MM.1S (cell line): ENCODE measurements at regions not wholly inside any gene's neighbourhood (a gene's known extent, or its start where the extent isn't known, plus 50 kb on each side); places are given as distances from the start of the nearest gene placed in this dataset.

ENCODE experiments used
- DNase-seq: peaks from one replicate; pipeline ENCODE4 v3.0.0-alpha.2; 2015
- H2AFZ ChIP-seq: fragments of 300-600 bp; sonication (generic); 2 replicates; pipeline ENCODE4 v1.6.0; 2016; ENCODE audit warnings: antibody characterized with exemption, low read length
- H3F3A ChIP-seq: fragments of 300-600 bp; sonication (generic); 2 replicates; pipeline ENCODE4 v1.6.1; 2016; ENCODE audit warnings: mild to moderate bottlenecking, antibody characterized with exemption, low read length, moderate library complexity, mixed read lengths; ENCODE audit not compliant: insufficient read depth
- H3K27ac ChIP-seq: fragments of 300-600 bp; sonication (generic); 2 replicates; pipeline ENCODE4 v1.5.1; 2016; ENCODE audit warnings: mild to moderate bottlenecking, low read length
- H3K27me3 ChIP-seq: fragments of 300-600 bp; sonication (generic); replicated peaks from 2 replicates; pipeline ENCODE4 v1.6.0; 2016; ENCODE audit warnings: low read length; ENCODE audit not compliant: insufficient read depth
- H3K36me3 ChIP-seq: fragments of 300-600 bp; sonication (generic); replicated peaks from 2 replicates; pipeline ENCODE4 v1.6.1; 2016; ENCODE audit warnings: mild to moderate bottlenecking, low read length, mixed read lengths; ENCODE audit not compliant: insufficient read depth
- H3K4me1 ChIP-seq: fragments of 300-600 bp; sonication (generic); 2 replicates; pipeline ENCODE4 v1.6.1; 2016; ENCODE audit warnings: low read length, mixed read lengths
- H3K4me2 ChIP-seq: fragments of 300-600 bp; sonication (generic); 2 replicates; pipeline ENCODE4 v1.6.0; 2016; ENCODE audit warnings: low read depth, low read length
- H3K4me3 ChIP-seq: fragments of 300-600 bp; sonication (generic); 2 replicates; pipeline ENCODE4 v1.5.1; 2016; ENCODE audit warnings: low read length, mixed read lengths
- H3K79me2 ChIP-seq: fragments of 300-600 bp; sonication (generic); 2 replicates; pipeline ENCODE4 v1.6.1; 2016; ENCODE audit warnings: mixed run types, low read length, mixed read lengths
- H3K9ac ChIP-seq: fragments of 300-600 bp; sonication (generic); 2 replicates; pipeline ENCODE4 v1.6.1; 2016; ENCODE audit warnings: low read length, mixed read lengths
- H3K9me2 ChIP-seq: fragments of 300-600 bp; sonication (generic); replicated peaks from 2 replicates; pipeline ENCODE4 v1.6.1; 2016; ENCODE audit warnings: mild to moderate bottlenecking, low read length, mixed read lengths; ENCODE audit not compliant: insufficient read depth
- H3K9me3 ChIP-seq: fragments of 300-600 bp; sonication (generic); replicated peaks from 2 replicates; pipeline ENCODE4 v1.6.1; 2016; ENCODE audit warnings: mild to moderate bottlenecking, low read length, mixed read lengths; ENCODE audit not compliant: insufficient read depth
- H4K20me1 ChIP-seq: fragments of 300-600 bp; sonication (generic); 2 replicates; pipeline ENCODE4 v1.6.1; 2016; ENCODE audit warnings: mild to moderate bottlenecking, low read length, moderate library complexity, mixed read lengths; ENCODE audit not compliant: insufficient read depth
- CTCF ChIP-seq: fragments of 300-600 bp; sonication (generic); IDR thresholded peaks from 2 replicates; pipeline ENCODE4 v1.5.1; 2016; ENCODE audit warnings: antibody characterized with exemption, low read length, mixed read lengths
- EZH2 ChIP-seq: fragments of 300-600 bp; sonication (generic); optimal IDR thresholded peaks from 2 replicates; pipeline ENCODE3; 2017; ENCODE audit warnings: low read depth, mild to moderate bottlenecking, antibody characterized with exemption, low read length, mixed read lengths
- EZH2phosphoT487 ChIP-seq: fragments of 300-600 bp; sonication (generic); IDR thresholded peaks from 2 replicates; pipeline ENCODE4 v1.6.1; 2018; ENCODE audit warnings: antibody characterized with exemption, low read length

DNA sequence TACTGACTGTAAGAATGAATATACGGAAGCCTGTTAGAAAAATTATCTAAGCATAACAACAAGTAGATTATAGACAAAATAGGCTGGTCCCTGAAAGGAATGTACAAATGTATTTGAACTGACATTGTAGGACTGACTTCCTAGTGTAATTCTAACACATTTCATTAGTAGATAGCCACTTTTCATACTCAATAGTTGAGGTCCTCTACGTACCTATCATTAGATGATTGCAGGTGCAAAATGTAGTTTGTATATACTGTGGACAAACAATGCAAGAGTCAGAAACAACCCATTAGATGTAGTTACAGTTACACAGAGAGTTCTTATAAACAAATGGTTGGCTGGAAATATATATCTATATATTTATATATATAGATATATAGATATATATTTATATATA, 402.3 kb upstream of the SLITRK6 start:
- no peaks in the 10 kb centered on the region for H3K4me1 ChIP-seq
- no peaks in the 10 kb centered on the region for H3K9me2 ChIP-seq
- H3K27ac ChIP-seq = no peak overlapping the region
- no peak for DNase-seq
- no peak overlapping the region for H2AFZ ChIP-seq
- no peaks in the 10 kb centered on the region for H3K36me3 ChIP-seq
- H3K9me3 ChIP-seq = no peaks in the 10 kb centered on the region
- H3K79me2 ChIP-seq = no peaks in the 10 kb centered on the region
- H3F3A ChIP-seq = no peaks in the 10 kb centered on the region
- no peak overlapping the region for H3K4me3 ChIP-seq
- no peaks in the 10 kb centered on the region for H4K20me1 ChIP-seq
- H3K9ac ChIP-seq = no peak overlapping the region
- H3K27me3 ChIP-seq = no peaks in the 10 kb centered on the region
- TF ChIP-seq EZH2 (no peak), CTCF (no peak), EZH2phosphoT487 (no peak)
- no peak overlapping the region for H3K4me2 ChIP-seq

DNA sequence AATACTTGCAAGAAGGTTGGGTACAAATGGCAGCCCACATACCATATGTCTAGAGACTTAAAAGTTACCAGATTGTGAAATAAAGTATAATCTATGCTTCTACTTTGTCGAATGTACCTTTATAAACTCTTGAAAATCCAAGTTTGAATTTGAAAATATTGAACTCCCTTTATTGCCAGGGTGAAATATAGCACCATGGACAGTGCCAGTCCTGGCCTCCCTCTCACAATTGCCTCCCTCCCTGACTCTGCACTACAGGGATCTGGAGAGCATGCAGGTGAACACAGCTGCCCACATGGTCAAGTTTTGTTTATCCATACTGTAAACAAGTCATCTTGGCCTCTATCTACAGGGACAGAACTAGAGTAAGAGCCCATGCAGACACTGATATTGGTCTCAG, 394.1 kb upstream of the SLITRK6 start:
- no peak overlapping the region for H2AFZ ChIP-seq
- H3K9ac ChIP-seq = no peak overlapping the region
- H3K4me1 ChIP-seq = no peaks in the 10 kb centered on the region
- no peaks in the 10 kb centered on the region for H3K36me3 ChIP-seq
- no peaks in the 10 kb centered on the region for H3F3A ChIP-seq
- no peak for DNase-seq
- H4K20me1 ChIP-seq = no peaks in the 10 kb centered on the region
- no peak overlapping the region for H3K4me2 ChIP-seq
- no peaks in the 10 kb centered on the region for H3K9me2 ChIP-seq
- H3K9me3 ChIP-seq = no peaks in the 10 kb centered on the region
- H3K27me3 ChIP-seq = no peaks in the 10 kb centered on the region
- H3K79me2 ChIP-seq = no peaks in the 10 kb centered on the region
- no peak for TF ChIP-seq EZH2
- TF ChIP-seq CTCF = no peak
- TF ChIP-seq EZH2phosphoT487 = no peak
- H3K4me3 ChIP-seq = no peak overlapping the region
- no peak overlapping the region for H3K27ac ChIP-seq

- H3K4me2 ChIP-seq = no peak overlapping the region
- TF ChIP-seq CTCF (no peak), EZH2phosphoT487 (no peak), EZH2 (no peak)
- H2AFZ ChIP-seq = no peak overlapping the region
- H3K9ac ChIP-seq = no peak overlapping the region
- H3K9me3 ChIP-seq = no peaks in the 10 kb centered on the region
- no peaks in the 10 kb centered on the region for H3K9me2 ChIP-seq
- H3F3A ChIP-seq = no peaks in the 10 kb centered on the region
- H3K27me3 ChIP-seq = no peaks in the 10 kb centered on the region
- no peak overlapping the region for H3K4me3 ChIP-seq
- H4K20me1 ChIP-seq = no peaks in the 10 kb centered on the region
- H3K36me3 ChIP-seq = no peaks in the 10 kb centered on the region
- no peaks in the 10 kb centered on the region for H3K4me1 ChIP-seq
- H3K79me2 ChIP-seq = no peaks in the 10 kb centered on the region
- DNase-seq = no peak
- no peak overlapping the region for H3K27ac ChIP-seq
Measured at GRCh38 chr13:86188170-86188569, 389.0 kb upstream of the SLITRK6 start.
